ENCODE measurements at regions not wholly inside any gene's neighbourhood (a gene's known extent, or its start where the extent isn't known, plus 50 kb on each side); places are given as distances from the start of the nearest gene placed in this dataset.

- no peak for TF ChIP-seq UBTF (IDR thresholded peaks at IDR 0.05; ENCODE audit: borderline replicate concordance in 1 of 2, low read depth in 2 of 2, low read length in 2 of 2)
- 0 out of 2 replicates have a peak, but pooled peaks have one; percentile 40 for TF ChIP-seq CBFA2T2 (conservative IDR thresholded peaks at IDR 0.05)
- no peak for TF ChIP-seq DNMT1 (IDR thresholded peaks at IDR 0.05)
These were observed 116.5 kb upstream of the GOT2 start (continued) for GRCh38 chr16:58850678-58851020.

- Histone ChIP-seq H3K9ac (ENCODE audit: insufficient read depth in 1 of 2, low read depth in 2 of 2, low read length in 2 of 2) (no peak overlapping the region), H3K79me2 (ENCODE audit: control insufficient read depth, insufficient read depth, low read length) (no peaks in the 10 kb centered on the region), H3K9me1 (ENCODE audit: control insufficient read depth, insufficient read depth, low read length) (no peaks in the 10 kb centered on the region), H3K4me3 (no peak overlapping the region), H3K27me3 (ENCODE audit: control insufficient read depth in 2 of 2, insufficient read depth in 2 of 2, low read length in 2 of 2) (no peaks in the 10 kb centered on the region), H3K36me3 (ENCODE audit: control insufficient read depth, insufficient read depth, low read length) (no peaks in the 10 kb centered on the region), H3K4me2 (ENCODE audit: insufficient read depth, low read length) (peak overlapping the region; percentile 71), H3K27ac (ENCODE audit: extremely low read depth, low read depth, low read length) (0 out of 3 replicates have a peak overlapping the region, but pooled peaks have one; percentile 2), H3K9me3 (replicated peaks; ENCODE audit: control insufficient read depth, insufficient read depth, low read depth, low read length) (no peaks in the 10 kb centered on the region; the same call in none of the 2 replicates), H3K4me1 (replicated peaks in 1 of 2; ENCODE audit: control insufficient read depth in 2 of 2, insufficient read depth in 2 of 2, low read length in 2 of 2) (peaks cover 0 to 13% of the 10 kb centered on the region in 2 experiments; a peak in 3 of 5 replicates), H4K20me1 (replicated peaks; ENCODE audit: control insufficient read depth, insufficient read depth, low read length) (no peaks in the 10 kb centered on the region), H2AFZ (ENCODE audit: low read depth, low read length) (peak overlapping the region; percentile 77)
- ATAC-seq (peak; percentile 61), DNase-seq (ENCODE audit: extremely low read depth in 1 of 4, low spot score in 3 of 4) (no peak), FAIRE-seq (no peak)
- no TSS peak for BruUV-seq (replicated peaks)
- in situ Hi-C loops (cut with MboI) (no loop called here), intact Hi-C loops (cut with micrococcal nuclease) (no loop called here)
- 18% methylated on average over 4 of the region's 4 CpGs for WGBS (ENCODE audit: insufficient coverage, low coverage, missing lambda C conversion rate)
- TF ChIP-seq NFE2 (IDR thresholded peaks at IDR 0.05; ENCODE audit: low read depth), result peak; percentile 78
- no peak for TF ChIP-seq SNIP1 (IDR thresholded peaks at IDR 0.05; ENCODE audit: low read depth)
- TF ChIP-seq SMARCA4 (IDR thresholded peaks at IDR 0.05), result 0 out of 2 replicates have a peak, but pooled peaks have one; percentile 26
- peak; percentile 68 for TF ChIP-seq C11orf30 (IDR thresholded peaks at IDR 0.05; ENCODE audit: low read depth)
- TF ChIP-seq MAFG (tag; conservative IDR thresholded peaks at IDR 0.05), result peak; percentile 82
- no peak for TF ChIP-seq L3MBTL2 (IDR thresholded peaks at IDR 0.05)
- no peak for TF ChIP-seq ZFP36 (IDR thresholded peaks at IDR 0.05; ENCODE audit: low read depth, low read length, partially characterized antibody)
- TF ChIP-seq MAFF (IDR thresholded peaks at IDR 0.05; ENCODE audit: low read length), result peak; percentile 53
- peak; percentile 39; the same call in 1 of the 2 replicates for TF ChIP-seq NFE2L1 (tag; IDR thresholded peaks at IDR 0.05; ENCODE audit: borderline replicate concordance, low read depth)
- TF ChIP-seq ZBTB1 (CRISPR knock-in tag; IDR thresholded peaks at IDR 0.05; ENCODE audit: borderline replicate concordance, low read depth), result no peak
- no peak for TF ChIP-seq HDAC2 (IDR thresholded peaks at IDR 0.05)
- TF ChIP-seq ZNF316 (IDR thresholded peaks at IDR 0.05), result peak; percentile 80
- TF ChIP-seq DPF2 (IDR thresholded peaks at IDR 0.05), result 0 out of 2 replicates have a peak, but pooled peaks have one; percentile 38
- POLR2A ChIA-PET, result no interaction called here
- CTCF ChIA-PET (ENCODE audit: low intra/inter-chr PET ratio), result no interaction called here
These were observed 116.0 kb upstream of the GOT2 start for GRCh38 chr16:58850019-58850677.
